Kasumi-1 (cell line): ENCODE measurements at regions not wholly inside any gene's neighbourhood (a gene's known extent, or its start where the extent isn't known, plus 50 kb on each side); places are given as distances from the start of the nearest gene placed in this dataset.

Experiments
- DNase-seq, 2 experiments: peaks; one replicate each; lab custom pipeline; 2025; lab: John Stamatoyannopoulos, UW

DNA sequence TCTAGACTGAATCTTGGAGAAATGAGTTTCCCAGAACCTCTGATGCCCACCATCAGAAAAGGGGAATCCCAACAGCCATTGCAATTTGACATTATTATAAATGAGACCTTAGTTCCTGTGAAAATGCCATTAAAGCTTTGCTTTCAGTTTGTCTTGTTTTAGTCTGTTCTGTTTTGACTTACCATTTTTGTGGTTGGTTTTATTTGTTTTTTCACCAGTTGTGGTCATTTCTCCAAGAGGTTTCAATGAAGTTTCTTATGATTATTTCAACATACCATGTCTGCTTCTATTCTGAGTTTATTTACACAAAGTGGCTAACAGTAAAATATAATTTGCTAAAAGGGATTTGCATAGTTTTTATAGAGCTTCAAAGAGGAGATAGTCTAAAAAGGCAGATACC, 175.0 kb upstream of the MCTP2 start:
- no peak for DNase-seq

DNA sequence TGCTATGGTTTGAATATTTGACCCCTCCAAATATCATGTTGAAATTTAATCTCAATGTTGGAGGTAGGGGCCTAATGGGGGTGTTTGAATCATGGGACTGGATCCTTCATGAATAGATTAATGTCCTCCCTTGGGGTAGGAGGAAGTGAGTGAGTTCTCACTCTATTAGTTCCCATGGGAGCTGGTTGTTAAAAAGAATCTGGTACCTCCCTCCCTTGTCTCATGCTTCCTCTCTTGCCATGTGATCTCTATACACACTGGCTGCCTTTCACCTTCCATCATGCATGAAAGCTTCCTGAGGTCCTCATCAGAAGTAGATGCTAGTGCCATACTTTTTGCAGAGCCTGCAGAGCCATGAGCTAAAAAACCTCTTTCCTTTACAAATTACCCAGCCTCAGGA, 177.7 kb upstream of the MCTP2 start:
- DNase-seq, result no peak

DNA sequence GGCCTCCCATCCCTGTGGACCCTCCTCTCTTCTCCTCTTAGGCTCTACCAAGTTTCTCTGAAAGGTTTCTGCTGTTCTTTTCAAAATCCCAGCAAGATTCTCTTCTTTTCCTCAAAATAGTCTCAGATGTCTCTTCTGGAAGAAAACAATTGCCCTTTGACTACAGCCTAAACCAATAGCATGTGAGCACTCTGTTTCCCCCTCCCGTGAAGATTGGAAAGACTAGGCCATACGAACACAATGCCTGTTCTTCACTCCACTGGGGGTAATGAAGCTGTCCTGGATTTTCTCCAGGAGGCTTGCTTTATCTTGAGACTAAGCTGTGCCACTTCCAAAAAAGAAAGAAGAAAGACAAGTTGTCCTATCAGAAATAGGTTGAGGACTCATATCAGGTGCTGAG, 178.7 kb upstream of the MCTP2 start:
- no peak for DNase-seq

DNA sequence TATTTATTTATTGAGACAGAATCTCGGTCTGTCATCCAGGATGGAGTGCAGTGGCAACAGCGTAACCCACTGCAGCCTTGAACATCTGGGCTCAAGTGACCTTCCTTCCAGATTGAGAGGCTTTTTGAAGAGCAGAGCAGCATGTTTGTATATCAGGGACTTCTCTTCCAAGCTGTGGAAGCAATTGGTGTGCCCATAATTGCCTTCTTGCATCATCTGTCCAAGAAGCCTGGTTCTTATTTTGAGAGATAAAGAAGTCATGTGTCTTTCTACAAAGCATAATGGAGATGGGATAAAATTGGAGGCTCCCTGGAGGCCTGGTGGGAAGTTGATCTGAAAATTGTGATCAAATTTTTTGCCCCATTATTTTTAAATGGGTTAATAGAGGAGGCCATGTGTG, 183.8 kb upstream of the MCTP2 start:
- no peak for DNase-seq

DNA sequence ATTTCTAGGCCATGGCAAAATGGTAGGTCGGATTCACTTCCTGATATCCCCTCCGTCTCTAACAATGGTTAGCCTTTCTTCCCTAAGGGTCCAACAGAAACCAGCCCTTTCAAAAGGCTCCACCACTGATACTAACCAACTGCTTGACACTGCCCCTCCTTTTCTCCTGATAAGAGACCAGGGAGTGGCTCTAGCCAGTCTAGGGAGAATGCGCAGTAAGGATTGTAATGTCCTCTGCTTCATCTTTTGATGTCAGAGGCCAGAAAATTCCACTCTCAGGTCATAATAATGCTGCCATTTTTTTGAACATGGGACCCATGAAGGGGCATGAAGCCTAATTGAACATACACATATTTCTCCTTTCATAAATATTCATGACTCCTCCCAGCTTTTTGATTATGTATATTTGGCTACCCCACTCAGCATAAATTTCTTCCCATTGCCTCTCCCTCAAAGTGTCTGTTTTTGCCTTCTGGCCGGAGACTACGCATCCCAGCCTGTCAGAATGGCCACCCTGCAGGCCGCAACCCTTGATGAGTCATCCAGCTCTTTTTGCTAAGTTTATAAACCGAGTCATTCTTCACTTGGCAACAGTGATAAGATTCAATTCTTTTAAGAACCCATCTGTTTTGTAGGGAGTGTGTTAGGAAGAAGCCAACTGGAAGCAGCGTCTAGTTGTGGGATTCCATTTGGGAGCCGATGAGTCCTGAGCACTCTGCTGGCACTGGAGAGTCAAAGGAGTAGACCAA, 189.0 kb upstream of the MCTP2 start:
- DNase-seq, result no peak

DNA sequence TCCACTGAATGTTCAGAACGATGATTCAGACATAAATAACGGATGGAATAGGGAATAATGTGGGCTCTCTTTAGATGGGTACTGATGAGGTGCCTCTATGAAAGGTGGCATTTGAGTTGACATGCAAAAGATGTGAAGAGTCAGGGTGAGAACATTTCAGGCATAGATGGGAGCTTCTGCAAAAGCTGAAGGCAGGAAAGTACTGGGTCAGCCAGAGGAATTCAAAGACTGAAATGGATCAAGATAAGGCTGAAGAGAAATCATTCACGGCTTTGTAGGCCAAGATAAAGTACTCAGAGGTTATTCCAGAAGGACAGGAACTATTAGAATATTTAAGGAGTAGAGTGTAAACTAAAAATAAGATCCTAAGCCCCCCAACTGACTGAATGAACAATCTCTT, 189.6 kb upstream of the MCTP2 start:
- DNase-seq, result no peak

DNA sequence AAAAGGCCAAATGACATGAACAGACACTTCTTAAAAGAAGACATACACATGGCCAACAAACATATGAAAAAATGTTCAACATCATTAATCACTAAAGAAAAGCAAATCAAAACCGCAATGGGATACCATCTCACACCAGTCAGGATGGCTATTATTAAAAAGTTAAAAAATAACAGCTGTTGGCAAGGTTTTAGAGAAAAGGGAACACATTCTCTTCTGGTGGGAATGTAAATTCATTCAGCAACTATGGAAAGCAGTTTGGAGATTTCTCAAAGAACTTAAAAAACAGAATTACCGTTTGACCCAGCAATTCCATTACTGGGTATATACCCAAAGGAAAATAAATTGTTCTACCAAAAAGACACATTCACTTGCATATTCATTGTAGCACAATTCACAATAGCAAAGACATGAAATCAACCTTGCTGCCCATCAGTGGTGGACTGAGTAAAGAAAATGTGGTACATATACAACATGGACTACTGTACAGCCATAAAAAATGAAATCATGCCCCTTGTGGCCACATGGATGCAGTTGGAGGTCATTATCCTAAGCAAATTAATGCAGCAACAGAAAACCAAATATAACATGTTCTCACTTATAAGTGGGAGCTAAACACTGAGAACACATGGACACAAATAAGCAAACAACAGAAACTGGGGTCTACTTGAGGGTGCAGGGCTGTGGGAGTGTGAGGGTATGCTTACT, 190.7 kb upstream of the MCTP2 start:
- DNase-seq, result no peak

DNA sequence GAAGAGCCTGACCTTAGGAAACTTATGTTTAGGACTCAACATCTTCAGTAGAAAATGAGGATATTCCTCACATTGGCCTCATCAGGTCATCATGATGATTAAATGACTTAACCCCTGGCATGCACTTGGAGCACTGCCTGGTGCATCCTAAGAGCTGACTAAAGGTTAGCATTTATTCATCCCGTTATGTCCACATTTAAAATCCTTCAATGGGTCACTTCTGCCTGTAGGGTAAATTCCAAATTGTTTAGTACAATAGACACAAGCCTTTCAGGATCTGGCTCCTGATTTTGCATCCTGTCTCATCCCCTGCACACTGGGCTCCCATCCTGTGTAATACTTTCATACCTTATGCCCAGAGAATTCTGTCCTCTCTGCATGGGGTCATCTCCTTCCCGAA, 195.2 kb upstream of the MCTP2 start:
- DNase-seq, result no peak

DNA sequence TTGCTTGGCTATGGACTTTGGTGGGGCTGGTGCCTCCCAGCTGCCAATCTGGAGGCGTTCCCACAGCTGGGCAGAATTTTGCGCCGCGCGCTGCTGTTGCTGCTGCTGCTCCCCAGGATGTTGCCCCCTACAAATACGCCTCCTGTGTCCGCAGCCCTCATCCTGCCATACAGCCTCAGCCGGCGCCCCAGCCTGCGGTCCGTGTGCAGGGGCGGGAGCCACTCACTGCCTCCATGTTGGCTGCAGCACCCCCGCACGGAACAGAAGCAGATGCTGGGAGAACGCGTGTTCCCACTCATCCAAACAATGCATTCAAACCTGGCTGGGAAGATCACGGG, 197.7 kb upstream of the MCTP2 start:
- DNase-seq, result no peak

DNA sequence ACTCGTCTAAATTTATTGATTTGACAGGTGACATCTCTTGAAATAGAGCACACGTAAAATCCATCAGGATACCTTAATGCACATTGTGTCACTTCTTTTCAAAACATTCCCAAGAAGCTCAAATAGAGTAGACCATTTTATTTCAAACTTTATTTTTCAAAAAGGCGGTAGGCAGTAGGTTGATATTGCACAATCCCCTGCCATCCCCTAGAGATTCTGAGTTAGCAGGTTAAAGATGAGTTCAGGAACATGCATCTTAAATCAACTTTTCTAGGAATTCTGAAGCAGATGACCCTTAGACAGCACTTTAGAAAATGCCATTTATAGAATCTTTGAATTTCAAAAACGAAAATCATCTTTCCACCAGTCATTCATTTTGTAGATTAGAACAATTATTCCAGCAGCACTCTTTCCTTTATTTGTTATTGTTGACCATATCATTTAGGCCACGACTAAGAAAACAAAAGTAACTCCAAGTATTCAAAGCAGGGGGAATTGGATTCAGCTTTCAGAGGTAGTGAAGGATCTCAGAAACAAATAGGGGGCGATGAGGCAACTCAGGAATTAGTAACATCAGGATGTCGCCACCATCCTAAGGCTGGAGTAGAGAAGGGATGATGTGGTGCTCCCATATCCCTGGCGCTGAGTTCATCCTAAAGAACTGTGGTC, 198.2 kb upstream of the MCTP2 start:
- DNase-seq, result no peak

DNA sequence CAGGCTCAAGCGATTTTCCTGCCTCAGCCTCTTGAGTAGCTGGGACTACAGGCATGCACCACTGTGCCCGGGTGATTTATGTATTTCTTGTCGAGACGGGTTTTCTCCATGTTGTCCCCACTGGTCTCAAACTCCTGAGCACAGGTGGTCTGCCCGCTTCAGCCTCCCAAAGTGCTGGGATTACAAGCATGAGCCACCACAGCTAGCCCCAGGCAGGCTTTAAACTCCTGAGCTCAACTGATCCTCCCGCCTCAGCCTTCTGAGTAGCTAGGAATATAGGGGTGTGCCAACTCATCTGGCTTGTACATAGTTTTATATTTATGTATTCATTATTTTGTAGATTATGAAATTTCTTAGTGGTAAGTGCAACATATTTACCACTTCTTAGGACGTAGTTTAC, 198.8 kb upstream of the MCTP2 start:
- DNase-seq, result no peak

DNA sequence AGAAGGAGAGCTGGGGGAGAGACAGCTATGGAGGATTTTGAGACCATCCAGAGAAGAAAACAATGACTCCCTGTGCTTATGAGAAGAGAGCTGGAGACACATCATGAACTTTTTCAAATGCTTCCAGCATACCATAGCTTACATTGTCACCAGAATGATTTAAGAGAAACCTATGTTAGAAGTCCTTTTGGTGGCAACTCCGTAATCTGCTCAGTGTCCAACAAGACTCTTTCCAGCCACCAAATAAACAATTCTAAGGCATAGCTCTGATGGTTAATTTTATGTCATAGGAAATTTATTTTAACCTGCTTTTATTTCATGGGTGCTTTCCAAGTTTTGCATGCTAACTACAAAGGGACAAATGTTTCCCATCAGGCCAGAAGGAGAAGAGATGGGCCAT, 200.3 kb upstream of the MCTP2 start:
- no peak for DNase-seq

DNA sequence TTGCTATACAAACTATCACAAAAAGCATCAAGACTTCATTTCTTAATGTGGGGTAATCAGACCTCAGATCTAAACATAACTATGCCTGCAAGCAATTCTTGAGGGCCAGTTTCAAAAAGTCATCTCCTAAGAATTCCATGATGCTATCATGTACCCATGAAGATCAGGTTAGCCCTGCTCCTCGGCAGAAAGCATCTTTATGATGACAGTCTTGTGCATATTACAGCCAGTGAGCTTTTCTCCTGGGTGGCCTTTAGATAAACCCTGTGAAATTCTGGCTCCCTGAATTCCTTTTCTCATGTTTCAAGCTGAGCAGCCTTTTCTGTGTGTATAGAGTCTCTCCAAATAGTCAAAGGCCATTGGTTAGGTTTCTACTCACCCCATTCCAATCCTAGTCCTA, 201.9 kb upstream of the MCTP2 start:
- DNase-seq, result no peak

DNA sequence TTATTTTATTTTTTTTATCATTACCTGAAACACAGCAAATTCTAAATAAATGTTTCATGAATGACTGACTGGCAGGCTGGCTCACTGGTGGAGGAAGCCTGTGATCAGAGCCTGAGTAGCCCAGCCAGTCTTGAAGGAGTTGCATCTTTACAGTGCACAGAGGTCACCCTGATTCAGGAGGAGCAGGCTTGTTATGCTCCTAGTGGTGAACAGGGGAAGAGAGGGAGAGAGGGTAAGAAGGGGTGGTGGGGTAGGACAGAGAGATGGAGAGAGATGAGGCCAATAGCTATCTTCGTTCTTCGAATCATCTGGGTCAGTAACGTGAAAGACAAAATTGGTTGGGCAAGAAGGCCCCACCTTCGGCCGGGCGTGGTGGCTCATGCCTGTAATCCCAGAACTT, 202.6 kb upstream of the MCTP2 start:
- no peak for DNase-seq

DNA sequence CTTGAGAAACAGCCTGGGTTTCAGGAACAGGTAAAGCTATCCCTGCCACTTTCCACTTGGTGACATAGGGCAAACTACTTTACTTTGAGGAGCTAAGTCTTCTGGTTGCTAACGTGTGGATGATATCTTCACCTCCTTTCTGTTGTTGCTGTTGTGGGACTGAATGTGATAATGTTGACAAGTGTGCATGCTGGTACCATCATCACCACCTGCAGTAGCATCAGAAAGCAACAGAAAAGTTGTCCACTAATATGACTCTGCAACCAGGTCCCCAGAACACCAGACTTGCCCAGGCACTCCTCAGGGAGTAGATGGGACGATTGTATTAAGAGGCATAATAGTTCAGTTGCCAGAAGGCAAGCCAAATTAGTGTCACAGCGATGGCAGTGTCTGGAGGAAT, 203.2 kb upstream of the MCTP2 start:
- DNase-seq, result no peak

DNA sequence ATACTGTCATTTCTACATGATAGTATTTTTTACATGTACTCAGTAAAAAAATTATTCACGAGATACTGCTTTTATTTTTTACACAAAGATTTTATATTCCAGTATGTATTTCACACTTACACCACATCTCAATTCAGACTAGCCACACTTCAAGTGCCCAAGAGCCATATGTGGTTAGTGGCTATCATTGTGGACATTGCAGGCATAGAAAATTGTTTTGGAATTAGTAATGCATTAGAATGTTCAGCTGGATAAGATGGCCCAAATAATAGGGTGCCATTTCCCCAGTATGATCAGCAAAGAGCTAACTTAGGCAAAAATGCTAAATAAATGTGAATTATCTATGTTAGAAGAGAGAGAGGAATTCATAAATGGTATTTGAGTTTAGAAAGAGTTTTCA, 203.8 kb upstream of the MCTP2 start:
- DNase-seq, result no peak

DNA sequence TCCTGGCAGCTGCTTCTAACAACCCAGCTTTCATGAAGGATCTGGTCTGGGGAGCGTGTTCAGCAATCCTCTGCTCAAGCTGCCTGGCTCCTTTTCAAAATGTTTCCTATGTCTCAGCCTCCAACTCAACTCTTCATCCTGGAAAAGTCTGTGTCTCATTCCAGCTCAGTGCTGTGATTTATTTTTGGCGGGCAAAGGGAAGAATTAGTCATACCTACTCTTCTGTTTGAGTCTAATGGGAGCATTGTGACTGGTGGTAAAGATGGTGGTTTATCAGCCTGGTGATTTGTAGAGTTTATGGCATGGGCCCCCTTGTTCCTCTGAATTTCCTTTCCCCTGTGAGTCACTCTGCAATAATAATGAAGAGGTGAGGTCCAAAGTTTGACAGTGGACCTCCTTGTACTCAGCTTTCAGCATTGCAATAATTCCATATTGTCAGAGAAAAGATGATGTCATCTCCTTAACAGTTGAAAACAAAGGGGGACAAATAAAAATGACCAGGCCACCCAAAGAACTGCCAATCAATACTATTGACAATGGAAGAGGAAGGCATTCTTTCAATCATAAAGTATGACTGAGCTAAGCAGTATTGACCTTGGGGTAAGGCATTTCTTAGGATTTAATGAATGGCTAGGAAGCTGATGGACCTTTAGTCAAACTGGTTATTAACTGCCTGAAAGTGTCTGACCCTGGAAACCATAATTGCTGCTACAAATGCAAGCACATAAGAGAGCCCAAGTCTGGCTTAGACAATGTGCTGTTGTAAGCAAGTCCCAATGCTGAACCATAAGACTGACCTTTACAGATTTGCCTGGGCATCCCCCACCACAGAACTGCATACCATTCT, 204.7 kb upstream of the MCTP2 start:
- DNase-seq, result no peak

DNA sequence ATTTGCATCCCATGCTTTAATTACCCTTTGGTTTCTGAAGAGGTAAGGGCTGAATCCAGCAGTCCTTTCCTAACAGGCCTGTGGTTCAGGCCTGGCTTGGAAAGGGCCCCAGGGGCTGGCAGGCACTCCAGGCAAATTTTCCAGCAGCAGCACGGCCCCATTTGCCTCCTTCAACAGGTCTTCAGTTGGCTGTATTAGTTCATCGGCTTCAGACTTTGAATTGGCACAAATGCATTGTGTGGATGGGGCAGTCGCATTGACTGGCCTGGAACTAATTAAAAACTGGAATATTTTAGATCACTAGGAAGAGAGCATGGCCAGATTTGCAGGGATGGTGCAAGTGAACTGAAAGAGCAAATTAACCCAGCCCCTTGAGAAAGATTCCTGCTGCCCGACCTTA, 207.8 kb upstream of the MCTP2 start:
- no peak for DNase-seq

DNA sequence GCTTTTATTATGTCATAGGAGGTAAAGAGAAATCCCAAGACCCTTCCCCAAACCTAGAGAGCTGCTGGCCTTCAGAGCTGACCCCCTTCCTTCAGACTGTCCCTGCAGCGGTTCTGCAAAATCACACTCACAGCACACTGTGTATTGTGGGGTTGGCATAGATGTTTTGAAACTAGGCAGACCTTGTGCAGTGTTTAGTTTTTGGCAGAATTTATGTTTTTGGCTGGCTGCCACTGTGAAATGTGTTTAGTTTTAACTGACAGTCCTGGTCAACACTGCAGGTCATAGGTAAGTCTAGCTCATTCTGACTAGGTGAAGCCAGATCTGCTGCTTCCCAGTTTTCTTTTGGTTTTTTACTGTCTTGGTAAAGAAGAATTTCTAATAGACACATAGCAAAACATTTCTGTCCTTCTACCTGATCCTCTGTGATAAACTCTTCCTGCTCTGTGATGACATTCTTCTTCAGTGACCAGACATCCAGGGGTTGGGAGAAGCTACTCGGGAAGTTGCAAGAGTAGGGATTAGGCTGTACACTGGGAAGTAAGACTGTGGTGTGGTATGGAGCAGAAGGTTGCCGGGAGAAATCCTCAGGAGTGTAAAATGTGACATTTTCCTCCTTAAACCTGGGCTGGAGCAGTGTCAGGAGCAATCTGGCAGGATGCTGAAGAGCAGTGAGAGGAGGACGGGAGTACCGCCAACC, 209.6 kb upstream of the MCTP2 start:
- no peak for DNase-seq

DNA sequence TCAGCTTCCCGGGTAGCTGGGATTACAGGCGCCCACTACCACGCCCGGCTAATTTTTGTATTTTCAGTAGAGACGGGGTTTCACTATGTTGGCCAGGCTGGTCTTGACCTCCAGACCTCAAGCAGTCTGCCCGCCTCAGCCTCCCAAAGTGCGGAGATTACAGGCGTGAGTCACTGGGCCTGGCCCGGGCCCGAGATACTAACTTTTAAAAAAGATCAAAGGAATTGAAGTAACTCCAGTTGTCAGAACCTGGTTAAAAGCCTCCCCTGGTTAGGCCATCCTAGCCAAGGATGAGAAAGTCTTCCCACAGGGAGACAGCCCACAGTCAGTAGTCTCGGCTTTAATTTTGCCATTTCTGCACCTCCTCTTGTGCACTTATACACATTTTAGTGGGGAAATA, 212.3 kb upstream of the MCTP2 start:
- DNase-seq, result no peak

DNA sequence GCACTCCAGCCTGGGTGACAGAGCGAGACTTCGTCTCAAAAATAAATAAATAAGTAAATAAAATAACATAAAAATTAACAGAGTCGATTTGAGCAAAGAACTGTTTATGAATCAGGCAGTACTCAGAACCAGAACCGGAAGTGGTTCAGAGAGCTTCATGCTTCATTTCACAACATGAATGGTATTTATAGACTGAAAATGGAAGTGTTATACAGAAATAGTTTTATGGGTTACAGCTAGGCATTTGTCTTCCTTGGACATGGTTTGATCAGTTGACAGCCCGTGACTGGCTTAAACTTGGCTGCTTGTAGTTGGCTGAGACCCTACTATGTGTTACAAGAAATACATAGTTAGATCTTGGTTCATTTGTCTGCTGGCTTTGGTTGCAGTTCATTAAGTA, 216.0 kb upstream of the MCTP2 start:
- no peak for DNase-seq
